ENCODE measurements at regions not wholly inside any gene's neighbourhood (a gene's known extent, or its start where the extent isn't known, plus 50 kb on each side); places are given as distances from the start of the nearest gene placed in this dataset.
A peak's percentile ranks its signal among the peaks of the same experiment; 100 is the strongest.

DNA sequence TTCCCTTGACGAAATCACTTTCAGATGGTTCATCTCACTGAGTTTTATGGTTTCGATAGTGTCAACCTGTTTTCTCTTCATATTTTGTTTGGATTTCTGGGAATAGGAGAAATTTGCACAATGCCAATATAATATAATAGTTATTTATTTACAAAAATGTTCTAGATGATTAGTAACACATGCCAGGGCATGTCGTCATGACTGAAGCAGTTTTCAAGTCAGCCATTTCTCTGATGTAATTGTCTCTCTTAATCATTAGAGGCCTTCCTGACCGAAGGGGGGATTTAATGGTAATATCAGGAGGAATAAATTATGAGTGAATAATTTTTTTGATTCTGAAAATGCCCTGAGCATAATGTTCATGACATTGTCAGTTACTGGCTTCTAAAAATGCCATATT is 246.5 kb upstream of the ATP10B start (continued):
- no peak for TF ChIP-seq ETV6 (conservative IDR thresholded peaks at IDR 0.05 in 1 of 2, IDR thresholded peaks at IDR 0.05 in 1 of 2; ENCODE audit: borderline replicate concordance in 1 of 2, low read depth in 1 of 2)
- TF ChIP-seq WRNIP1 (IDR thresholded peaks at IDR 0.05; ENCODE audit: borderline replicate concordance, low read depth, low read length) = no peak
- TF ChIP-seq MXI1 (IDR thresholded peaks at IDR 0.05; ENCODE audit: low read depth, low read length) = no peak
- no peak for TF ChIP-seq SMAD1 (IDR thresholded peaks at IDR 0.05; ENCODE audit: low read depth, partially characterized antibody)
- TF ChIP-seq SMC3 (IDR thresholded peaks at IDR 0.05; ENCODE audit: borderline replicate concordance, low read length) = no peak

DNA sequence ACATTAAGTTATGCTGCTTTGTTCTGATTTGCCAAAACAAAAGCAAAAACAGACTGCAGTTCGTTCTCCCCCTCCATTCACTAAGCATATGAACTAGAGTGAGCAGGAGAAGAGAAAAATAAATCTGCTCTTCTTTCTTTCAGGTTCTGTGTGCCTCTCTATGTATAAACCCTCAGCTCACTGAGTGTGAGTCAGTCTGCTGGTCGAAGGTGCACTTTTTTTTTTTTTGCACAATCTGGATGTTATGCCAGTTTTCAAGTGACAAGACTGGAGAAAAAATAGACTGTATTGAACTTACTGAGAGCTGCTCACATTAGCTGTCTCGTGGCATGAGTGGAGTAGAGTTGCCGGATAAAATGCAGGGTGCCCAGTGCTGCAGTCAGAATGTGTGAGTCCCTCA is 244.6 kb upstream of the ATP10B start:
- Histone ChIP-seq H2AFZ (ENCODE audit: control insufficient read depth, low read depth, low read length) (peak overlapping the region; percentile 50), H3K27ac (ENCODE audit: control insufficient read depth, insufficient read depth) (no peak overlapping the region), H4K20me1 (ENCODE audit: control insufficient read depth, insufficient read depth) (no peaks in the 10 kb centered on the region), H3K36me3 (ENCODE audit: control insufficient read depth in 2 of 2, insufficient read depth in 2 of 2, low read length in 1 of 2) (no peaks in the 10 kb centered on the region; a peak in 1 of 4 replicates), H3K4me3 (no peak overlapping the region), H3K9me3 (replicated peaks; ENCODE audit: control insufficient read depth, insufficient read depth, low read length) (no peaks in the 10 kb centered on the region; the same call in 1 of the 3 replicates), H3K27me3 (replicated peaks in 1 of 2; ENCODE audit: control insufficient read depth in 2 of 2, insufficient read depth in 2 of 2, low read length in 1 of 2) (no peaks in the 10 kb centered on the region), H3K4me2 (ENCODE audit: control insufficient read depth, insufficient read depth) (no peak overlapping the region), H3K4me1 (ENCODE audit: control insufficient read depth, insufficient read depth, low read length) (no peaks in the 10 kb centered on the region), H3K79me2 (ENCODE audit: control insufficient read depth, insufficient read depth, low read length) (no peaks in the 10 kb centered on the region), H3K9ac (ENCODE audit: control insufficient read depth, insufficient read depth, low read length) (no peak overlapping the region)
- ChIA-PET CTCF (interaction anchor here (0.6 kb wide), 1 partner anchor 680 kb away, joined by 3 read pairs; no protein-coding TSS in a partner anchor), RAD21 (ENCODE audit: unreplicated experiment) (no interaction called here), POLR2A (no interaction called here), SMC1A (ENCODE audit: uncharacterized antibody, unreplicated experiment) (no interaction called here)
- ATAC-seq (no peak), DNase-seq (ENCODE audit: low read depth, low spot score) (no peak), FAIRE-seq (no peak)
- 26% methylated on average over 4 of the region's 4 CpGs for WGBS (ENCODE audit: insufficient coverage, insufficient replicate concordance, low lambda C conversion rate, missing lambda C conversion rate)
- TF ChIP-seq EED (IDR thresholded peaks at IDR 0.05; ENCODE audit: low read depth) (no peak), ZBED1 (IDR thresholded peaks at IDR 0.05; ENCODE audit: borderline replicate concordance) (no peak), BCL11A (IDR thresholded peaks at IDR 0.05; ENCODE audit: low read depth, low read length) (no peak), ZSCAN29 (IDR thresholded peaks at IDR 0.05) (no peak), LARP7 (IDR thresholded peaks at IDR 0.05) (no peak), RCOR1 (conservative IDR thresholded peaks at IDR 0.05; ENCODE audit: low read depth, low read length) (no peak), NBN (IDR thresholded peaks at IDR 0.05) (no peak), CBX5 (IDR thresholded peaks at IDR 0.05; ENCODE audit: low read depth) (no peak), HDAC2 (IDR thresholded peaks at IDR 0.05) (no peak), TCF12 (IDR thresholded peaks at IDR 0.05; ENCODE audit: low read depth, low read length) (no peak)
- TF ChIP-seq, protein P1, sequence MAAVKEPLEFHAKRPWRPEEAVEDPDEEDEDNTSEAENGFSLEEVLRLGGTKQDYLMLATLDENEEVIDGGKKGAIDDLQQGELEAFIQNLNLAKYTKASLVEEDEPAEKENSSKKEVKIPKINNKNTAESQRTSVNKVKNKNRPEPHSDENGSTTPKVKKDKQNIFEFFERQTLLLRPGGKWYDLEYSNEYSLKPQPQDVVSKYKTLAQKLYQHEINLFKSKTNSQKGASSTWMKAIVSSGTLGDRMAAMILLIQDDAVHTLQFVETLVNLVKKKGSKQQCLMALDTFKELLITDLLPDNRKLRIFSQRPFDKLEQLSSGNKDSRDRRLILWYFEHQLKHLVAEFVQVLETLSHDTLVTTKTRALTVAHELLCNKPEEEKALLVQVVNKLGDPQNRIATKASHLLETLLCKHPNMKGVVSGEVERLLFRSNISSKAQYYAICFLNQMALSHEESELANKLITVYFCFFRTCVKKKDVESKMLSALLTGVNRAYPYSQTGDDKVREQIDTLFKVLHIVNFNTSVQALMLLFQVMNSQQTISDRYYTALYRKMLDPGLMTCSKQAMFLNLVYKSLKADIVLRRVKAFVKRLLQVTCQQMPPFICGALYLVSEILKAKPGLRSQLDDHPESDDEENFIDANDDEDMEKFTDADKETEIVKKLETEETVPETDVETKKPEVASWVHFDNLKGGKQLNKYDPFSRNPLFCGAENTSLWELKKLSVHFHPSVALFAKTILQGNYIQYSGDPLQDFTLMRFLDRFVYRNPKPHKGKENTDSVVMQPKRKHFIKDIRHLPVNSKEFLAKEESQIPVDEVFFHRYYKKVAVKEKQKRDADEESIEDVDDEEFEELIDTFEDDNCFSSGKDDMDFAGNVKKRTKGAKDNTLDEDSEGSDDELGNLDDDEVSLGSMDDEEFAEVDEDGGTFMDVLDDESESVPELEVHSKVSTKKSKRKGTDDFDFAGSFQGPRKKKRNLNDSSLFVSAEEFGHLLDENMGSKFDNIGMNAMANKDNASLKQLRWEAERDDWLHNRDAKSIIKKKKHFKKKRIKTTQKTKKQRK (IDR thresholded peaks at IDR 0.05; ENCODE audit: low read depth, low read length) = no peak
- TF ChIP-seq, protein P2, sequence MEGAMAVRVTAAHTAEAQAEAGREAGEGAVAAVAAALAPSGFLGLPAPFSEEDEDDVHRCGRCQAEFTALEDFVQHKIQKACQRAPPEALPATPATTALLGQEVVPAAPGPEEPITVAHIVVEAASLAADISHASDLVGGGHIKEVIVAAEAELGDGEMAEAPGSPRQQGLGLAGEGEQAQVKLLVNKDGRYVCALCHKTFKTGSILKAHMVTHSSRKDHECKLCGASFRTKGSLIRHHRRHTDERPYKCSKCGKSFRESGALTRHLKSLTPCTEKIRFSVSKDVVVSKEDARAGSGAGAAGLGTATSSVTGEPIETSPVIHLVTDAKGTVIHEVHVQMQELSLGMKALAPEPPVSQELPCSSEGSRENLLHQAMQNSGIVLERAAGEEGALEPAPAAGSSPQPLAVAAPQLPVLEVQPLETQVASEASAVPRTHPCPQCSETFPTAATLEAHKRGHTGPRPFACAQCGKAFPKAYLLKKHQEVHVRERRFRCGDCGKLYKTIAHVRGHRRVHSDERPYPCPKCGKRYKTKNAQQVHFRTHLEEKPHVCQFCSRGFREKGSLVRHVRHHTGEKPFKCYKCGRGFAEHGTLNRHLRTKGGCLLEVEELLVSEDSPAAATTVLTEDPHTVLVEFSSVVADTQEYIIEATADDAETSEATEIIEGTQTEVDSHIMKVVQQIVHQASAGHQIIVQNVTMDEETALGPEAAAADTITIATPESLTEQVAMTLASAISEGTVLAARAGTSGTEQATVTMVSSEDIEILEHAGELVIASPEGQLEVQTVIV (IDR thresholded peaks at IDR 0.05; ENCODE audit: borderline replicate concordance, partially characterized antibody) = no peak
- in situ Hi-C loops (cut with MboI) (no loop called here), intact Hi-C loops (cut with micrococcal nuclease; ENCODE audit: unreplicated experiment) (no loop called here)
- no TSS peak for BruUV-seq (replicated peaks)

All from GM12878 (cell line).